H9 (cell line): ENCODE measurements at regions not wholly inside any gene's neighbourhood (a gene's known extent, or its start where the extent isn't known, plus 50 kb on each side); places are given as distances from the start of the nearest gene placed in this dataset.

Source experiments
- DNase-seq: peaks from one replicate; pipeline ENCODE4 v3.0.0-alpha.2; 2017
- H2AFZ ChIP-seq: one replicate; pipeline ENCODE4 v1.6.1; 2013; ENCODE audit warnings: mild to moderate bottlenecking, low read length, control low read depth, moderate library complexity
- H2AK5ac ChIP-seq: 2 replicates; pipeline ENCODE4 v1.6.1; 2013; ENCODE audit warnings: low read length, control low read depth, mixed read lengths; ENCODE audit not compliant: insufficient read length
- H2BK120ac ChIP-seq: one replicate; pipeline ENCODE4 v1.6.1; 2013; ENCODE audit warnings: low read depth, mild to moderate bottlenecking, low read length, control low read depth, inconsistent platforms; ENCODE audit not compliant: poor library complexity, severe bottlenecking
- H2BK12ac ChIP-seq: 2 replicates; pipeline ENCODE4 v1.6.1; 2013; ENCODE audit warnings: low read length, control low read depth, mixed read lengths, low read depth; ENCODE audit not compliant: insufficient read length
- H2BK15ac ChIP-seq: 2 replicates; pipeline ENCODE4 v1.6.1; 2013; ENCODE audit warnings: low read depth, low read length, control low read depth
- H2BK20ac ChIP-seq: one replicate; pipeline ENCODE4 v1.6.1; 2013; ENCODE audit warnings: low read depth, mild to moderate bottlenecking, low read length, control low read depth, inconsistent platforms; ENCODE audit not compliant: poor library complexity, severe bottlenecking
- H2BK5ac ChIP-seq: 2 replicates; pipeline ENCODE4 v1.6.1; 2013; ENCODE audit warnings: low read length, control low read depth, mixed read lengths; ENCODE audit not compliant: insufficient read length
- H3K14ac ChIP-seq: 2 replicates; pipeline ENCODE4 v1.6.1; 2013; ENCODE audit warnings: low read length, control low read depth; ENCODE audit not compliant: insufficient read depth
- H3K18ac ChIP-seq: 2 replicates; pipeline ENCODE4 v1.6.1; 2013; ENCODE audit warnings: low read depth, mild to moderate bottlenecking, mixed read lengths, low read length, control low read depth; ENCODE audit not compliant: insufficient read length
- H3K23ac ChIP-seq: 2 replicates; pipeline ENCODE4 v1.6.1; 2013; ENCODE audit warnings: low read length, control low read depth, mixed read lengths, low read depth; ENCODE audit not compliant: insufficient read length
- H3K23me2 ChIP-seq: 2 replicates; pipeline ENCODE4 v1.6.1; 2013; ENCODE audit warnings: low read depth, mild to moderate bottlenecking, mixed read lengths, low read length, control low read depth; ENCODE audit not compliant: insufficient read length, poor library complexity, severe bottlenecking
- H3K27ac ChIP-seq: 2 replicates; pipeline ENCODE4 v1.5.1; 2013; ENCODE audit warnings: low read length, control low read depth, mixed read lengths, low read depth; ENCODE audit not compliant: insufficient read length
- H3K27me3 ChIP-seq: 2 replicates; pipeline ENCODE4 v1.6.1; 2013; ENCODE audit warnings: low read length, control low read depth, inconsistent platforms; ENCODE audit not compliant: insufficient read depth
- H3K4ac ChIP-seq: 2 replicates; pipeline ENCODE4 v1.6.1; 2013; ENCODE audit warnings: low read depth, mild to moderate bottlenecking, control low read depth, inconsistent platforms, low read length, moderate library complexity
- H3K4me1 ChIP-seq: 2 replicates; pipeline ENCODE4 v1.6.1; 2013; ENCODE audit warnings: low read length, control low read depth, inconsistent platforms; ENCODE audit not compliant: insufficient read depth
- H3K4me2 ChIP-seq: 2 replicates; pipeline ENCODE4 v1.6.1; 2013; ENCODE audit warnings: low read length, control low read depth, mixed read lengths; ENCODE audit not compliant: insufficient read length, insufficient read depth
- H3K56ac ChIP-seq: 2 replicates; pipeline ENCODE4 v1.6.1; 2013; ENCODE audit warnings: low read depth, mild to moderate bottlenecking, mixed read lengths, low read length, control low read depth; ENCODE audit not compliant: insufficient read length
- H3K79me1 ChIP-seq: 2 replicates; pipeline ENCODE4 v1.6.1; 2013; ENCODE audit warnings: low read depth, mild to moderate bottlenecking, moderate library complexity, low read length, control low read depth, inconsistent platforms; ENCODE audit not compliant: insufficient read depth, poor library complexity, severe bottlenecking
- H3K79me2 ChIP-seq: 2 replicates; pipeline ENCODE4 v1.6.1; 2013; ENCODE audit warnings: low read length, control low read depth, inconsistent platforms; ENCODE audit not compliant: insufficient read depth
- H3K9ac ChIP-seq: 2 replicates; pipeline ENCODE4 v1.6.1; 2013; ENCODE audit warnings: low read length, control low read depth, mixed read lengths; ENCODE audit not compliant: insufficient read length; ENCODE audit errors: extremely low read depth
- H3K9me3 ChIP-seq: one replicate; pipeline ENCODE4 v1.6.1; 2013; ENCODE audit warnings: low read depth, low read length, inconsistent platforms; ENCODE audit not compliant: control insufficient read depth
- H3T11ph ChIP-seq: one replicate; pipeline ENCODE4 v1.6.1; 2013; ENCODE audit warnings: mild to moderate bottlenecking, low read length, control low read depth, inconsistent platforms
- H4K20me1 ChIP-seq: one replicate; pipeline ENCODE4 v1.6.1; 2013; ENCODE audit not compliant: control insufficient read depth, insufficient read length, insufficient read depth
- H4K5ac ChIP-seq: 2 replicates; pipeline ENCODE4 v1.6.1; 2013; ENCODE audit warnings: low read depth, mild to moderate bottlenecking, mixed read lengths, low read length, control low read depth; ENCODE audit not compliant: insufficient read length
- H4K8ac ChIP-seq: replicated peaks from 2 replicates; pipeline ENCODE4 v1.6.1; 2013; ENCODE audit warnings: low read length, control low read depth, mixed read lengths, low read depth; ENCODE audit not compliant: insufficient read length
- H4K91ac ChIP-seq: 2 replicates; pipeline ENCODE4 v1.6.1; 2013; ENCODE audit warnings: low read depth, mild to moderate bottlenecking, moderate library complexity, mixed read lengths, low read length, control low read depth; ENCODE audit not compliant: insufficient read length
- H3K27ac Mint-ChIP-seq, 3 experiments: 2 replicates in 2 of 3; 3 replicates in 1 of 3; pipeline ENCODE4 v1.8.0; 2020 to 2021; ENCODE audit warnings: mixed read lengths in 3 of 3, mild to moderate bottlenecking in 1 of 3, moderate library complexity in 1 of 3
- H3K27me3 Mint-ChIP-seq: 2 replicates; pipeline ENCODE4 v1.8.0; 2021; ENCODE audit warnings: low read depth, mild to moderate bottlenecking, moderate library complexity, mixed read lengths
- H3K36me3 Mint-ChIP-seq, 3 experiments: 2 replicates in 2 of 3; 3 replicates in 1 of 3; pipeline ENCODE4 v1.8.0; 2020 to 2021; ENCODE audit warnings: low read depth in 3 of 3, mixed read lengths in 3 of 3; ENCODE audit not compliant: insufficient read depth in 1 of 3
- H3K4me1 Mint-ChIP-seq, 2 experiments: 2 replicates each; pipeline ENCODE4 v1.8.0; 2020; ENCODE audit warnings: mixed read lengths in 2 of 2
- H3K4me3 Mint-ChIP-seq, 2 experiments: 2 replicates in 1 of 2; 3 replicates in 1 of 2; pipeline ENCODE4 v1.8.0; 2020 to 2021; ENCODE audit warnings: mild to moderate bottlenecking in 2 of 2, mixed read lengths in 2 of 2, moderate library complexity in 1 of 2
- H3K9me3 Mint-ChIP-seq, 2 experiments: 2 replicates in 1 of 2; 3 replicates in 1 of 2; pipeline ENCODE4 v1.8.0; 2020; ENCODE audit warnings: mild to moderate bottlenecking in 2 of 2, mixed read lengths in 2 of 2, moderate library complexity in 1 of 2
- WGBS: extraction: QIAGEN DNeasy Blood & Tissue Kit; methylation state at CpG from one replicate; pipeline ENCODE4 v1.1.7; 2013; ENCODE audit warnings: missing lambda C conversion rate, low lambda C conversion rate, mixed read lengths; ENCODE audit not compliant: insufficient read length; ENCODE audit errors: extremely low coverage; 5-methylcytosine and 5-hydroxymethylcytosine counted together
- TF ChIP-seq, protein P1 (sequence below): fragments of 200-600 bp; sonication (generic); conservative IDR thresholded peaks from 3 replicates; pipeline ENCODE4 v1.8.0; 2021; ENCODE audit warnings: antibody characterized with exemption, mild to moderate bottlenecking

DNA sequence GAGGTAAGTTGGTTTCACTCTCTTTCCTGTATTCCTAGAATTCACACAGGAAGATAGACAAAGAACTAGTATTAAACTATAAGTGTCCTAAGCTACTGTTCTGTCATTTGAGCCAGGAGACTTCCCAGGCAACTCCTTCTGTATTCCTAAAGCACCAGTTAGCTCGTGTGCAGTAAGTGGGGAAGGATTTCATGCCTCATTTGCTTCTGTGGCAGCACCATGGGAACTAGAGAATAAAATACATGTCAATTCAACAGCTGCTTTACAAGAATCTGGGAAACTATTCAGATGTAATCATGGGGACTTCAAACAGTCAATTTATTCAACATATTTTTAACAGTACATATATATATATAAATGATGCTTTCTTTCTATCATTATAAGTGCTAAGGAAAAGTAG, 762.3 kb downstream of the PRELID2 start:
- TF ChIP-seq, protein P1, sequence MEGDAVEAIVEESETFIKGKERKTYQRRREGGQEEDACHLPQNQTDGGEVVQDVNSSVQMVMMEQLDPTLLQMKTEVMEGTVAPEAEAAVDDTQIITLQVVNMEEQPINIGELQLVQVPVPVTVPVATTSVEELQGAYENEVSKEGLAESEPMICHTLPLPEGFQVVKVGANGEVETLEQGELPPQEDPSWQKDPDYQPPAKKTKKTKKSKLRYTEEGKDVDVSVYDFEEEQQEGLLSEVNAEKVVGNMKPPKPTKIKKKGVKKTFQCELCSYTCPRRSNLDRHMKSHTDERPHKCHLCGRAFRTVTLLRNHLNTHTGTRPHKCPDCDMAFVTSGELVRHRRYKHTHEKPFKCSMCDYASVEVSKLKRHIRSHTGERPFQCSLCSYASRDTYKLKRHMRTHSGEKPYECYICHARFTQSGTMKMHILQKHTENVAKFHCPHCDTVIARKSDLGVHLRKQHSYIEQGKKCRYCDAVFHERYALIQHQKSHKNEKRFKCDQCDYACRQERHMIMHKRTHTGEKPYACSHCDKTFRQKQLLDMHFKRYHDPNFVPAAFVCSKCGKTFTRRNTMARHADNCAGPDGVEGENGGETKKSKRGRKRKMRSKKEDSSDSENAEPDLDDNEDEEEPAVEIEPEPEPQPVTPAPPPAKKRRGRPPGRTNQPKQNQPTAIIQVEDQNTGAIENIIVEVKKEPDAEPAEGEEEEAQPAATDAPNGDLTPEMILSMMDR: no peak
- Histone ChIP-seq H2BK20ac (no peak overlapping the region), H4K91ac (no peak overlapping the region), H3K4me2 (no peak overlapping the region), H2BK15ac (no peak overlapping the region), H3K27me3 (no peaks in the 10 kb centered on the region), H2BK5ac (no peak overlapping the region), H3K4me1 (no peaks in the 10 kb centered on the region), H3K23ac (no peak overlapping the region), H3K14ac (no peak overlapping the region), H2BK120ac (no peak overlapping the region), H4K8ac (no peak overlapping the region), H2AK5ac (no peak overlapping the region), H4K20me1 (no peaks in the 10 kb centered on the region), H3K79me2 (no peaks in the 10 kb centered on the region), H3K79me1 (no peaks in the 10 kb centered on the region), H3K4ac (no peak overlapping the region), H4K5ac (no peak overlapping the region), H3K27ac (no peak overlapping the region), H2BK12ac (no peak overlapping the region), H3K56ac (no peak overlapping the region), H3K9ac (no peak overlapping the region), H3K23me2 (no peaks in the 10 kb centered on the region), H3K9me3 (no peaks in the 10 kb centered on the region), H2AFZ (no peak overlapping the region), H3K18ac (no peak overlapping the region), H3T11ph (no peak overlapping the region)
- Mint-ChIP-seq H3K36me3 (no peaks in the 10 kb centered on the region), H3K4me3 (no peak overlapping the region), H3K27ac (no peak overlapping the region), H3K9me3 (no peaks in the 10 kb centered on the region), H3K27me3 (no peaks in the 10 kb centered on the region), H3K4me1 (0 out of 4 replicates have a peak, but pooled peaks cover 0 to 2% of the 10 kb centered on the region in 2 experiments)
- no peak for DNase-seq
- WGBS: no CpG with 5 or more reads among the region's 1 CpG
